CD4-positive, alpha-beta T cell treated with Interleukin-15 for 4 hours (primary cell): ENCODE measurements at regions not wholly inside any gene's neighbourhood (a gene's known extent, or its start where the extent isn't known, plus 50 kb on each side); places are given as distances from the start of the nearest gene placed in this dataset.

Source experiments
- DNase-seq: peaks from one replicate; pipeline ENCODE4 v3.0.0-alpha.2; 2020; ENCODE audit warnings: low spot score

DNA sequence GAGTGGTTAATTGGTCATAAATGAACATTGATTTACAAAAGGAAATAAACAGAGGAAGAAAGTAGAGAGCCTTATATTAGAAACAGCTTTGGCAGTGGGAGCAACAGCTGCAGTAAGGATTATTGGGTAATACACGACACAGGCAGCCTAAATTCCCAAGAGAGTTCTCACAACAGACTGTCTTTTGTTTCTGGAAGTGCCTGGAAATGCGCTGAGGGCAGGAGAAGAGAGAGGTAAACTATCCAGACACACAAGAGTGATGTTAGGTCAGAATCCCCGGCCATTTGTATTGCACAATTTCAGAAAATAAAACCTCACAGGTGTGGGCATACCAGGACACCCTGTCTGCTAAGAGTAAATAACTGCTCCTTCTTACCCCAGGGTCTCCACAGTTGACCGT is 450.4 kb upstream of the CTNND2 start:
- DNase-seq = no peak

DNA sequence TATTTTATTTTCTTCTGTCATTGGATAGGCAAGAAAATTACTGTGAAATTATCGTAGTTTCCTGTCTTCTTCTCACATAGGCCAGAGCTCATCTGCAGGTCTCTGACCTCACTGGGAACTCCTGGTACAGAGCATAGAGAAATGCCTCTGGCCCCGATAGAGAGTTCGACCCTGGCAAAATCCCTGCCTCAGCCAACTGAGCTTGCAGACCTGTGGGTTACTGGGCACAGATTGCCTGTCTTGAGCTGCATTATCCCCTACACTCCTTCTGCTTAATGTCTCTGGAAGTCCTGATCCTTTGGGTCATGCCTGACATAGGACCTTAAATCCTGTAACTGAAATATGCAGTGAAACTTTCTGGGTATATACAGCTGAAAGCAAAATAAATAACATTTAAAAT is 439.3 kb upstream of the CTNND2 start:
- no peak for DNase-seq

- DNase-seq = no peak
Measured at GRCh38 chr5:12335938-12336337, 431.7 kb upstream of the CTNND2 start.

DNA sequence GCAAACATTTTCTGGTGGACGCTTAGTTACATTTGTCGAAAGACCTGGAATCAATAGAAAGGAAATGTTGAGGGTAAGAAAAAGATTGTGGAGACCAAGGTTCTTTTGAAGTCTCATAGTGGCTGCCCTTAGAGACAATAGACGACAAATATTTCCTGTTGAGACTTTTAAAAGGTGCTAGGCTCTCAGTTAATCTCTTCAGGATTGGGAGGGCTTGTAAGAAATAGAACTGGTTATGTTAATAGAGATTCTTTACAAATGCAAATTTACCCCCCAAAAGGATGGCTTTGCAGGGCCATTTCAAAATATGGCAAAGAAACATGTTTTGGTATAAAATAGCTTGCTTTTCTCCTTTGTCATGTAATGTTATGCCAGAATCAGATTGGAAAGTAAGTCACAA is 428.2 kb upstream of the CTNND2 start:
- DNase-seq = no peak

DNA sequence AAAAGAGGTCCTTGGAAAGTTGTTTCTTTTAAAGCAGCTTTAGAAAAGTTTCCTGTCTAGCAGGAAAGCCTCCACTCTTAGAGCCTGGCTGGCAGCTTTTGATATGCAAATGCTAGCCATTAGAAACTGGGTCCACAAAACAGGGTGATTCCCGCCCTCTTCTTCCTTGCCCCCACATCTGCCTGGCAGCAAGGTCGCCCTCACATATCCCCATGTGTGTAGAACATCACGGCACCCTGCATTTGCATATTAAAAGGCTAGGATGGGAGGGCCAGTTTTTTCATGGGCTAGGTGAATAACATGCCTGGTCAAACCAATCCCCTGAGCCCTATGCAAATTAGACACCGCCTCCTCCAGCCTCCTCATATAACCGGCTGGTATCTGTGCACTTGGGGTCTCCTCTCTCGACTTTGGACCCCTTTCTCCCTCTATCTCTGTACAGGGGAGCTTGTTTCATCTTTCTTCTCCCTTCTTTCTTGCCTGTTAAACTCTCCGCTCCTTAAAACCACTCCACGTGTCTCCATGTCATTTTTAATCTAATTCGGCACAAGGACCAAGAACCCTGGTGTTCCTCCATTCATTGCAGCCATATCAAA is 426.8 kb upstream of the CTNND2 start:
- no peak for DNase-seq

DNA sequence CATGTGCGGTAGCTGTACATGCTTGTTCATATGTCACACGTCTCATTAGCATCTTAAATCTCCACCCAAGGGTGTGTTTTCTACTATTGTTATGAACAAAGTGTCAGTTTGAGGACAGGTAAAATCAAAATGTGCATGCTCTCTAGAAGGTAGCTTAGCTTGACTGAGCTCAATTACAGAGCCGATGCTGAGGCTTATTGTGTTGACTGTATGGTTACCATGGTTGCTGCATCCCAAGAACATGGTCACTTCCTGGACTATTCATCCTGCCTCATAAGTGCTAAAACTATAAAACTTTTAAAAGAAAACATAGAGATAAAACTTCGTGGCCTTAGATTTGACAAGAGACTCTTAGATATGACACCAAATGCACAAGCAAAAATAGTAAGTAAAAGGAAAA is 426.1 kb upstream of the CTNND2 start:
- no peak for DNase-seq

DNA sequence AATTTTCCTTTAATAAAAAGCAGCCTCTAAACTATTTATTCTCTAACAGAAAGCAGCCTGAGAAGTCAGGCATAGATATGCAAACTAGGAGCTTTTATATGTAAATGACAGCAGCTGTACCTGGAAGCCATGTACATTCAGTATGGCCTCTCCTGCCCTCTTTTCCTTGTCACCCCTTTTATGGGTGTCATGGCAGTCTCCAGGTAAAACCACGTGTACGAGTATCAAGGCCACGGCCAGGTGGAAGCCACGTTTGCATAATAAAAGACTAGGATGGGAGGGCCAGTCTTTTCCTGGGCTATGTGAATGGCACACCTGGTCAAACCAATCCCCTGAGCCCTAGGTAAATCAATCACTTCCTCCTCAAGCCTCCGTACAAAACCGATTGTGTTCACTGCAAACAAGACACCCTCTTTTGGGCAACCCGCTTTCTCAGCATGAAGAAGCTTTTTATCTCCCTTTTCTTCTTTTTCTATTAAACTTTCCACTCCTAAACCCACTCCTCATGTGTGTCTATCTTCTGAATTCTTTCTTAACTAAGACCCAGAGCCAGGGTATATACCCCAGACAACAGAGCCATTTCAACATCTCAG is 419.5 kb upstream of the CTNND2 start:
- DNase-seq = no peak

- no peak for DNase-seq
Measured at GRCh38 chr5:12322042-12322441, 417.8 kb upstream of the CTNND2 start.

DNA sequence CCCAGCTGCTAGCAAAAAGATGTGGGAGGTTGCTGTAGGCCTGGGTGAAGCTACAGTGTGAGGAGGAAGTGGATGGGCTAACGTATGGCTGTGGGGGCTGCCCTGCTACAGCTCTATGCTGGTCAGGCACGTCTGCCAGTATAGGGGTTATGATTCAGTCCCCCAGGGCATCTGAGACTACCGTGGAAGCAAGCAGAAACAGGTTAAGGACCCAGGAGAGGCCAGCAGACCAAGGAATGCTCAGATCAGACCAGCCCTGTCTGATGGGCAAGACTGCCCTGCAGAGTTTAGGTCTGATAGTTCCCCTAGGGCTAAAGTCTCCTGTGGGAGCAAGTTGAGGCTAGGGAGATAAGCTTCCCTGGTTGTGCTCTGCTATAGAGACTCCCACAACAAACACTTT is 416.1 kb upstream of the CTNND2 start:
- DNase-seq = no peak

DNA sequence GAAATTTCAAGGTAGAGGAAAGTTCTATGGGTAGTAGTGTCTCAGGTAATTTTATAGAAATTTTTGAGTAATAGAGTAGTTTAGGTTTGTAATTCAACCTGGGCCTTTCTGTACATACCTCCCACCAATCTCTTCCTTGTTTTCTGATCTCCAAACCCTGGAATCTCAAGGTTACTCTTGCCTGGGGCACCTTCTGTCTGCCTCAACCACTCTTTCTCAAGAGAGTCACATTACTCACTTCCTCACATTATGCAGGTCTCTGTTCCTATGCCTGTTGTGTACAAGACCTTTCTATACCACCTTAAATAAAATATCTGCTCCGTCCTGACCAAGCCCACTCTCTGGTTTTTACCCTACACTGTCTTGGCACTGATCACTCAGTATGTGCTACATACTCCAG is 412.6 kb upstream of the CTNND2 start:
- DNase-seq = no peak

DNA sequence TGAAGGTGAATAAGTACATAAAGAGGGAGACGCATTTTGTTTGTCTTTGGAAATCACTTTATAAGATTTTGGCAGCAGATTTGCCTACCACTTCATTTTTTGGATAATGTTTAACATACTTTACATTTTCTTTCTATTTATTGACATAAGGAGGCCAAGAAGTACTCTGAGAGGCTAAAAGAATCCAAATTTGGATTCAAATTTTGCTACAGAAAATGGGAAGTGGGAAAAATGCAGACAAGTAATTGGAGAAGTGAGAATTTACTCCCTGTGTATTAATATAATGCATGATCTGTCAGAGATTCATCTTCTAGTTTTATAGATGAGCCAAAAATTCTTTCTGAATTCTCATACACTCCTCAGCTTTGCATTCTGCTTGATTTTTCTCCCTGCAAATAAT is 411.2 kb upstream of the CTNND2 start:
- no peak for DNase-seq

DNA sequence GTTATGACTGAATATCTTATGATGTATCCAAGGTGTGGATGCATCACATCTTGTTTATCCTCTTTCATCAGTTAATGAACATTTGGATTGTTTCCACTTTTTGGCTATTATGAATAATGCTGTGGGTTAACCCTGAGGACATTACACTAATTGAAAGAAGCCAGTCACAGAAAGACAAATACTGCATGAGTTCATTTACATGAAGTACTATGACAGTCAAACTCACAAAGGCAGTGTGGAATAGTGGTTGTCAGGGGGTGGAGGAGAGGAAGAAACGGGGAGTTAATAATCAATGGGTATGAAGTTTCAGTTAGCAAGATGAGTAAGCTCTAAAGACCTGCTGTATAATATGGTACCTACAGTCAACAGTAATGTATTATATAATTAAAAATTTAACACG is 409.4 kb upstream of the CTNND2 start:
- no peak for DNase-seq

- no peak for DNase-seq
Measured at GRCh38 chr5:12312343-12312742, 408.1 kb upstream of the CTNND2 start.

DNA sequence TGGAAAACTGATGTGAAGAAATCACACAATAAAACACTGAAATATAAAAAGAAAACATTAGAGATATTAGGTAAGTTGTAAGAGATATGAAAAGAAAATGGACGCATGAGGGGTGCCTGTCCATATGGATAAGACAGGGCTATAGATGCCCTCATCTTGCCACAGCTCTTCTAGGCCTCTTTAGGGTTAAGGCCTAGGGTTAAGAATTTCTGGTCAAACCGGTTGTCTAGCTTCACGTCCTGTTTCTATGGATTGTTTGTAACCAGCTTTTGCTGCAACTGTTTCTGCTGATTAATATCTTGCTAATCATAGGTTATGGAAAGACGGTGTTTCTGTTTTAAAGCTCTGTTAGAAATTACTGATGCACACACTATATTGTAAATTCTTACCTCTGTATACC is 389.9 kb upstream of the CTNND2 start:
- DNase-seq = no peak

DNA sequence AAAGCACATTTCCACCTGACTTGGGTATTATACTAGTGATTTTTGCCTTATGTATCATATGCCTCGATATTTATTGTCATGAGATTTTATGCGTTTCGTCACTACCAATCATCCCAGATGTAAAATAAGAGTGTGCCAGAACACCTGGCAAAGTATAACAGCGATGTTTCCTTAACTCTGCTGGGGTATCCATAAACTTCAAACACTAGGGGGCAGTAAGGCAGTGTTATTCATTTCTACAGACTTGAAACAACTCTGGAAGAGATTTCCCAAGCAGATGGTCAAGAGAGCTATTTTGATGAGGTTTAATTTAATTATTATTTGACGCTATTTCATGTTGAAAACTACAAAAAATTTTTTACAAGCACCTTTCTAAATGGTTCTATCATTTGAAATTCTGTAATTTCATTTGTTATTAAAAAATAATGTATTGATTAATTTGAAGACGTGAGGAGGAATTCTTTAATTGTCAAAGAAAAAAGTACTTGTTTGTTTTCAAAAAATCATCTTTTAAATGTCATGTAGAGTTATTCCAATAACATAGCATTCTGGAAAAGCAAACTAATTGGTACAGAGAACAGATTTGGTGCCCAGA is 388.5 kb upstream of the CTNND2 start:
- no peak for DNase-seq

DNA sequence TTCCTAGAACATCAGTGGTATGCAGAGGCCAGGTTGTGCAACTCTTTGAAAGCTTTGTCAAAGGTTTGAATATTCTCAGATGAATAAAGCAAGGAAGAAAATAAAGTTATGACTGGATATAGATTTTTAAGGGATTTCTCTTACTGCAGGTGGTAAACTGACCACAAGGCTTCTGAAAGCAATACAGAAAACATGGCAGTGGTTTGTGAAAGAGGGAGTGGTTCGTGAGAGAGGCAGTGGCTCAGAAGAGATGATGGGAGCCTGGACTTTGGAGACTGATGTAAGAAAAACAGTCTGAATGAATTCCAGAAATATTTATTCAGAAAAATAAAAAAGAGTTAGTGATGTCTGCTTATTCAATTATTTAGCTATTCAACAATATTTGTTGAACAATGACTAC is 380.4 kb upstream of the CTNND2 start:
- no peak for DNase-seq

DNA sequence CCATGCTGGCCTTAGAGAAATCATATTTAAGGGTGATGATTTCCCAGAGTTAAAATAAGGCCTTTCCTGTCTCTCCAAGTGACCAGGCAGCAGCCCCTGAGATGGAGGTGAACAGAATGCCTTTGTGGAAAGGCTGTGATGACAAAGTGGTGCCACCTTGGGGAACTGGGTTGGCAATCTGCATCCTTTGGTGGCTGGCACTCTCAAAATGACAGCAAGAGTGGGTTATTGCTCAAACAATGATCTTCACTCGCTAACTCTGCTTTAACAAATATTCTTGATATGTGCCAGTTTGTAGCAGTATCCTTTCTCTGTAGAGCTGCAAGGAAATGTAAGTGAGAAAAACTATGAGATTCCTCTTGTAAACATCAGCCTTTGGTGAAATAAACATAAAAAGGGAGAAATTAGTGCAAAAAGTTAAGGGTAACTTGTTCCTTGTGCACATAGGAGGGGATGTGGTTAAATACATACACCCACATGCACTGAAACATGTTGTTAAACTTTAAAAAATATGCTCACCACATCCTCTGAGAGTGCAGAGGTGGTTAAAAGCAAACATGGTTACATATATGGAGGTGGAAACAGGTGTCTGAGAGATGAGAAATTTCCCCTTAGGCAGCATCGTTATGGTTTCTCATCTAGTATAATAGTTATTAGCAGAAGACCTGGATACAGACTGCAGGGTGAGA is 373.4 kb upstream of the CTNND2 start:
- DNase-seq = no peak

DNA sequence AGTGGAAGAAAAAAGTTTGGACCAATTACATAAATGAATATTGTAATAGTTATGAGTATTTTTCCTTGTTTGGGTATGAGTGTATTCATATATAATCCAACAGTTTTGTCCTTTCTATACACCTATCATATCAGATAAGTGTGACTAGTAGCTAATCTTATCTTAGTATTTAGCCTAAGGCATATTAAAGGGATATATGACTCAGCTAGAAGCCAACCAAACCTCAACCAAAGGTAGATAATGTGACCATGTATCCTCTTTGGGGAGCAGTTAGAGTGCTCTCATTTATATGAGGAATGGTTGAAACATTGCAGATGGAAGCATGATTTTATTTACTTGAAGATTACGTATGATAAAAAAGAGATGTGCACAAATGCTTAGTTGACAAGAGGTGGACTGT is 370.0 kb upstream of the CTNND2 start:
- DNase-seq = no peak

- DNase-seq = no peak
Measured at GRCh38 chr5:12272389-12272788, 368.1 kb upstream of the CTNND2 start.

DNA sequence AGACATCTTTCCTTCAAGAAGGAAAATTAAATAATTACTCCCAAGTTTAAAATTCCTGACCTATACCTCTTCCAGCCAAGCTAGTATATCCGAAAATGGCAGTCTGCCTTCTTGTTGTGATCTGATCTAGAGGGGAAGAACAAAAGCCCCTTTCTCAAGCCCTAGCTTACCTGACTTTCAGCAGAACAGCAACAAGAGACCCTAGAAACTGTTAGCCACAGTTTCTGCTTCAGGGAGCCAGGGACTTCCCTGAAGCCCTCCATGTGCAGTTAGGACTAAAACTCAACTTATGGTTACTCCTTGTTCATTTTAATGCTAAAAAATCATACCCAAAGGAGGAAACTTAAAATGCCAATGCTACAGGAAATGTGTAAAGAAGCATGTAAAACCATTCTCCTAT is 366.7 kb upstream of the CTNND2 start:
- no peak for DNase-seq

- DNase-seq = no peak
Measured at GRCh38 chr5:12269164-12269563, 364.9 kb upstream of the CTNND2 start.

DNA sequence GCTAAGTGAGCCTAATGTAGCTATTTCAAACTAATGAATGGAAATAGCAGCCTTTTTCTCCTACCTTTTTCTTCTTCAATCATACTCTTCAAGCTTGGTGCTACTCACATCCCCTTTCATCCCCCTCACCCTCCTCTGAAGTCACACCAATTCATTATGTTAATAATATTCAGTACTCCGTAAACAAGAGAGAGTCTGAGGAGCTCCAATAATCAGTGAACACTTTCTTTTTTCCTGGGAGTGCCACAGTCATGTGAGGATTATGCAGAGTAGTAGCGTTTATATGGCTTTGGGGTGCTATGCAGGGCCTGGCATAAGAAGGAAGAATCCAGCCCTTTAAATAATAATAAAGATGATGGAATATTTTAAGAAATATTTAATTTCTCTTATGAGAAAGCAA is 354.3 kb upstream of the CTNND2 start:
- no peak for DNase-seq

GRCh38 chr5:12250454-12250853 is 346.2 kb upstream of the CTNND2 start:
- DNase-seq = no peak

DNA sequence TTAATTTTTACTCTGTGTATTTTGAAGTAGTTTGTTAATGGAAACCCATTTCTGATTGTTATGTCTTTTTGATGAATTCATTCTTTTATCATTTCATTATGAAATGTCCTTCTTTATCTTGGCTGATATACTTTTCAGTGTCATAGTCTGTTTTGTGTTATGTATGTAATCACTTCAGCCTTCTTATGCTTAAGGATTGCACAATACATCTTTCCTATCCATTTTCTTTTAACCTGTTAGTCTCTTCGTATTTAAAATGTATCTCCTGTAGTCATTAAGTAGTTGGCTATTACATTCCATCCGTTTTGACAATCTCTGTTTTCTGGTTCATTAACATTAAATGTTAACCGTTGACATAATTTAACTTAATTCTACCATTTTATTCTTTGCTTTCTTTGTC is 344.6 kb upstream of the CTNND2 start:
- no peak for DNase-seq
